ENCODE measurements at regions not wholly inside any gene's neighbourhood (a gene's known extent, or its start where the extent isn't known, plus 50 kb on each side); places are given as distances from the start of the nearest gene placed in this dataset.

DNA sequence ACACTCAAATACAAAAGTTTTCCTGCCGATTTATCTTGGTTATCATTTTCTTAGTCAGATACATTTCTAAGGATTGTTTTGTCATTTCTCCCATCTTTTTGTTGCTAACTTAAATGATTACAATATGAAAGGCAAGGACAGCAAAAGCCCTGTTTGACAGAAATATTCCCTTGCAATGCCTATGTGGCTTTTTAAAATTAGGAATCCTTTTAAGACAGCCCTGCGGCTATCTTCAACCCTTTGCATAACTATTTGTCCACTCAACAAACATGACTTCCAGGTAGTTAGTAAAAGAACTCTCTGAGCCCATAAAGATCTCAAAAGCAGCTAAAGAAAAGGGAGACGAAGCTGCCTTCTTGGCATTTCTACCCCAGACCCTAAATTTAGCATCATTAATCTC is 179.7 kb upstream of the CDH20 start:
- H3K9me2 ChIP-seq (ENCODE audit: insufficient read depth, low read length), result no peaks in the 10 kb centered on the region
- intact Hi-C loops (cut with micrococcal nuclease; ENCODE audit: unreplicated experiment), result no loop called here
- no peak for DNase-seq (ENCODE audit: low spot score)
- H3K27ac ChIP-seq (ENCODE audit: low read depth, low read length, poor library complexity, severe bottlenecking), result no peak overlapping the region
- TF ChIP-seq, protein P1, sequence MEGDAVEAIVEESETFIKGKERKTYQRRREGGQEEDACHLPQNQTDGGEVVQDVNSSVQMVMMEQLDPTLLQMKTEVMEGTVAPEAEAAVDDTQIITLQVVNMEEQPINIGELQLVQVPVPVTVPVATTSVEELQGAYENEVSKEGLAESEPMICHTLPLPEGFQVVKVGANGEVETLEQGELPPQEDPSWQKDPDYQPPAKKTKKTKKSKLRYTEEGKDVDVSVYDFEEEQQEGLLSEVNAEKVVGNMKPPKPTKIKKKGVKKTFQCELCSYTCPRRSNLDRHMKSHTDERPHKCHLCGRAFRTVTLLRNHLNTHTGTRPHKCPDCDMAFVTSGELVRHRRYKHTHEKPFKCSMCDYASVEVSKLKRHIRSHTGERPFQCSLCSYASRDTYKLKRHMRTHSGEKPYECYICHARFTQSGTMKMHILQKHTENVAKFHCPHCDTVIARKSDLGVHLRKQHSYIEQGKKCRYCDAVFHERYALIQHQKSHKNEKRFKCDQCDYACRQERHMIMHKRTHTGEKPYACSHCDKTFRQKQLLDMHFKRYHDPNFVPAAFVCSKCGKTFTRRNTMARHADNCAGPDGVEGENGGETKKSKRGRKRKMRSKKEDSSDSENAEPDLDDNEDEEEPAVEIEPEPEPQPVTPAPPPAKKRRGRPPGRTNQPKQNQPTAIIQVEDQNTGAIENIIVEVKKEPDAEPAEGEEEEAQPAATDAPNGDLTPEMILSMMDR (conservative IDR thresholded peaks at IDR 0.05; ENCODE audit: low read length), result no peak
- no peak for TF ChIP-seq EZH2phosphoT487 (IDR thresholded peaks at IDR 0.05; ENCODE audit: borderline replicate concordance, low read depth, low read length)
- CTCF ChIA-PET (ENCODE audit: unreplicated experiment), result no interaction called here
- no peaks in the 10 kb centered on the region for H3K4me1 ChIP-seq (ENCODE audit: insufficient read depth, low read length, poor library complexity, severe bottlenecking)
- H4K20me1 ChIP-seq (ENCODE audit: insufficient read depth, low read length), result no peaks in the 10 kb centered on the region
- no peaks in the 10 kb centered on the region for H3K79me2 ChIP-seq (ENCODE audit: insufficient read depth, low read depth, low read length)
- H3K9me3 ChIP-seq (ENCODE audit: low read length), result no peaks in the 10 kb centered on the region
- H3K36me3 ChIP-seq (ENCODE audit: insufficient read depth, low read length), result no peaks in the 10 kb centered on the region
- no peak overlapping the region for H3K4me2 ChIP-seq (ENCODE audit: low read length)
- H2AFZ ChIP-seq (ENCODE audit: low read length), result no peak overlapping the region
- BruUV-seq (replicated peaks), result no TSS peak
- no peak overlapping the region for H3K4me3 ChIP-seq (ENCODE audit: low read depth, low read length, poor library complexity, severe bottlenecking)
- POLR2A ChIA-PET, result no interaction called here

DNA sequence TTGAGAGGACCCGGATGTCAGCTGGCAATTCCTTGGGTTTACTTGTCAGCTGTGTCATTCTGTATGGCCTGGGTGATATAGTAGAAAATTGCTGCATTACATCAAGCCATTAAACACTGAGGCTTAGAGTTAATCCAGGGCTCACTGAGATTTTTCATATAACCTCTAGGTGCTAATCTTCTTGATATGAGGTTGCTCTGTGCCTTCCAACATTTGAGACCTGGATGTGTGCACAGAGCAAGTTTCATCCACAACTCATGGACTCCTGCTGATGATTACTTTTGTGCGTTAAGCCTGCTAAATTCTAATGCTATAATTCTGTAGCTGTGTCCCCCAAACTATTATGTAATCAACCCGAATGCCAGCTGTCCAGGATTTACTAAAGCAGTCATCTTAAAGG is 178.4 kb upstream of the CDH20 start:
- no peaks in the 10 kb centered on the region for H4K20me1 ChIP-seq (ENCODE audit: insufficient read depth, low read length)
- H3K79me2 ChIP-seq (ENCODE audit: insufficient read depth, low read depth, low read length), result no peaks in the 10 kb centered on the region
- no peak overlapping the region for H3K27ac ChIP-seq (ENCODE audit: low read depth, low read length, poor library complexity, severe bottlenecking)
- no peaks in the 10 kb centered on the region for H3K4me1 ChIP-seq (ENCODE audit: insufficient read depth, low read length, poor library complexity, severe bottlenecking)
- H3K9me3 ChIP-seq (ENCODE audit: low read length), result no peaks in the 10 kb centered on the region
- no peaks in the 10 kb centered on the region for H3K36me3 ChIP-seq (ENCODE audit: insufficient read depth, low read length)
- BruUV-seq (replicated peaks), result no TSS peak
- H2AFZ ChIP-seq (ENCODE audit: low read length), result no peak overlapping the region
- H3K9me2 ChIP-seq (ENCODE audit: insufficient read depth, low read length), result no peaks in the 10 kb centered on the region
- H3K4me3 ChIP-seq (ENCODE audit: low read depth, low read length, poor library complexity, severe bottlenecking), result no peak overlapping the region
- H3K4me2 ChIP-seq (ENCODE audit: low read length), result no peak overlapping the region
- no peak for DNase-seq (ENCODE audit: low spot score)
- TF ChIP-seq EZH2phosphoT487 (IDR thresholded peaks at IDR 0.05; ENCODE audit: borderline replicate concordance, low read depth, low read length), result no peak
- TF ChIP-seq, protein P1 (conservative IDR thresholded peaks at IDR 0.05; ENCODE audit: low read length), result no peak
- CTCF ChIA-PET (ENCODE audit: unreplicated experiment), result no interaction called here
- intact Hi-C loops (cut with micrococcal nuclease; ENCODE audit: unreplicated experiment), result no loop called here
- POLR2A ChIA-PET, result no interaction called here

DNA sequence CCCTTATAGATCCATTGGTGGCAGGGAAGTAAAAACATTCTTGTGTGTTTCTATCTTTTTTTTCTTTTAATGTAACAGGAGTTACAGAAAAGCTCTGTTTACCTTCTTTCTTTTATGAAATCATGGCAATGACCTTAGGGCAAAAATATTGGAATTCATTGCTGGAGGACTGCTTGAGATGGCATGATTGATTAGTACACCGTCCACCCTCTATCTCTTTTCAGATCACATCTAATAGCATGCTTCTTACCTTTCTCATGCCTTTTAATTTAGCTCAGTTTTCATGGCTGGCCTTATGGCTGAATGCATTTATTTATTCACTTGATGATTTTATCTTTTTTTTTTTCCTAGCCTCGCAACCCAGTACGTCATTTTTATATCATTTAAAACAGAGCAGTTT is 177.6 kb upstream of the CDH20 start:
- ChIA-PET POLR2A (no interaction called here), CTCF (ENCODE audit: unreplicated experiment) (no interaction called here)
- Histone ChIP-seq H3K4me2 (ENCODE audit: low read length) (no peak overlapping the region), H3K36me3 (ENCODE audit: insufficient read depth, low read length) (no peaks in the 10 kb centered on the region), H3K9me3 (ENCODE audit: low read length) (no peaks in the 10 kb centered on the region), H3K4me1 (ENCODE audit: insufficient read depth, low read length, poor library complexity, severe bottlenecking) (no peaks in the 10 kb centered on the region), H3K79me2 (ENCODE audit: insufficient read depth, low read depth, low read length) (no peaks in the 10 kb centered on the region), H3K27ac (ENCODE audit: low read depth, low read length, poor library complexity, severe bottlenecking) (no peak overlapping the region), H2AFZ (ENCODE audit: low read length) (no peak overlapping the region), H3K4me3 (ENCODE audit: low read depth, low read length, poor library complexity, severe bottlenecking) (no peak overlapping the region), H4K20me1 (ENCODE audit: insufficient read depth, low read length) (no peaks in the 10 kb centered on the region), H3K9me2 (ENCODE audit: insufficient read depth, low read length) (no peaks in the 10 kb centered on the region)
- TF ChIP-seq, protein P1 (conservative IDR thresholded peaks at IDR 0.05; ENCODE audit: low read length), result no peak
- TF ChIP-seq EZH2phosphoT487 (IDR thresholded peaks at IDR 0.05; ENCODE audit: borderline replicate concordance, low read depth, low read length), result no peak
- intact Hi-C loops (cut with micrococcal nuclease; ENCODE audit: unreplicated experiment), result no loop called here
- DNase-seq (ENCODE audit: low spot score), result no peak
- BruUV-seq (replicated peaks), result no TSS peak

Measured in OCI-LY7 (cell line).